GOT3 (cell line): ENCODE measurements at regions not wholly inside any gene's neighbourhood (a gene's known extent, or its start where the extent isn't known, plus 50 kb on each side); places are given as distances from the start of the nearest gene placed in this dataset.
"Not testable (repeated sequence)": the region's sequence is repeated elsewhere in the genome, so short reads cannot be mapped to it uniquely, and the experiment has no call there.

Experiments
- DNase-seq: peaks from one replicate; lab custom pipeline; 2025; ENCODE audit warnings: mixed read lengths; lab: John Stamatoyannopoulos, UW

GRCh38 chr5:104456122-104456521, 893.5 kb upstream of the NUDT12 start:
- no peak for DNase-seq

- DNase-seq, result no peak
Measured at GRCh38 chr5:104452550-104452949, 890.0 kb upstream of the NUDT12 start.

- not testable (repeated sequence) for DNase-seq
Measured at GRCh38 chr5:104451911-104452310, 889.3 kb upstream of the NUDT12 start.

DNA sequence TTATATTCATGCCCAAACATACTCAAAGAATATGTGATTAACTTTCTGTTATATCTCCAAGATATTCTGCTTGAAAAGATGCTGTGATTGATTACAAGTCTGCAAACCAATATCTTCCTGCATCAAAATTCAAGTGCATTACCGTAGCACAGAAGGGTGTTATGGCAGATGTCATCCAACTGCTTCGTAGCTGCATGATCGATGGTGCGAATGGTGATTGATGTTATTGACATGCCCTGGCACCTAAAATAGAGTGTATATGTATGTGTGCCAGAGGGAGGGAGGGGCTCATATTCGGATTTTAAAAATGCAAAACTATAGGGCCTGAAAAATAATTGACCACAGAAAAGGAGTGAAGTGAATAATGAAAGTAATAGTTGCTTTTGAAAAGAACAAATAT, 882.1 kb upstream of the NUDT12 start:
- DNase-seq, result no peak

DNA sequence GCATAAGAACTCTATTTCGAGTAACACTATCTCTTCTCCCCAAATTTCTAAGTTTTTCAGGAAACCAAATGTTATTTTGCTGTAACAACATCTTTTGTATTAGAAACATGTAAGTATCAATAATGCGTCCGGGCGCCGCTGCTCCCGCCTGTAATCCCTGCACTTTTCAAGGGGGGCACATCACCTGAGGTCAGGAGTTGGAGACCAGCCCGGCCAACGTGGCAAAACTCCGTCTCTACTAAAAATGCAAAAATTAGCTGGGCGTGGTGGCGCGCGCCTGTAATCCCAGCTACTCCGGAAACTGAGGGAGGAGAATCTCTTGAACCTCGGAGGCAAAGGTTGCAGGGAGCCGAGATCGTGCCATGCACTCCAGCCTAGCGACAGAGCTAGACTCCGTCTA, 881.1 kb upstream of the NUDT12 start:
- DNase-seq, result no peak

- no peak for DNase-seq
Measured at GRCh38 chr5:104431981-104432380, 869.4 kb upstream of the NUDT12 start.

- DNase-seq, result no peak
Measured at GRCh38 chr5:104431002-104431620, 868.5 kb upstream of the NUDT12 start.

- DNase-seq, result no peak
Measured at GRCh38 chr5:104429911-104430310, 867.3 kb upstream of the NUDT12 start.

DNA sequence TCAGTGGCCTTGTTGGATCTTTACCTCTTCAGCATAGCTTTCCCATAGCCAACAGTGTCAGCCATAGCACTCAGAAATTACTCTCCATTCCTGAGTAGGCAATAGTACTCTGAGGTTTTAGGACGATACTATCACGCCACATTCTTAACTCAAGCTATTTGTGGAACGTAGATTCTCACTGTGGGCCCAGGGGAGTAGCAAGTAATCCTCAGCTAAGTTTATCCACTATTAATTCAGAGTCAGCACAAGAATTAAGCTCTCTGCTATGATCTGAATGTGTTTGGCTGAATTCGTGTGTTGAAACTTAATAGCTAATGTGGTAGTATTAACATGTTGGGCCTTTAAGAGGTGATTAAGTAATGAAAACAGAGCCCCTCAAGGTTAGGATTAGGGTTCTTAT, 858.8 kb upstream of the NUDT12 start:
- DNase-seq, result no peak

DNA sequence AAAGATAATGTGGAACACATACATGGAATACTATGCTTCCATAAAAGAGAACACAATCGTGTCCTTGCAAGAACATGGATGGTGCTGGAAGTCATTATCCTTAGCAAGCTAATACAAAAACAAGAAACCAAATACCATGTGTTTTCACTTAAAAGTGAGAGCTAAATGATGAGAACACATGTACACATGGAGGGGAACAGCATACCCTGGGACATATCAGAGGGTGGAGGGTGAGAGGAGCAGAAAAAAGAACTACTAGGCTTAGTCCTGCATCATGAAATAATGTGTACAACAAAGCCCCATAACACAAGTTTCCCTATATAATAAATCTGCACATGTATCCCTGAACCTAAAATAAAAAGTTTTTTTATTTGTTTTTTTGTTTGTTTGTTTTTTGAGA, 855.5 kb upstream of the NUDT12 start:
- no peak for DNase-seq

DNA sequence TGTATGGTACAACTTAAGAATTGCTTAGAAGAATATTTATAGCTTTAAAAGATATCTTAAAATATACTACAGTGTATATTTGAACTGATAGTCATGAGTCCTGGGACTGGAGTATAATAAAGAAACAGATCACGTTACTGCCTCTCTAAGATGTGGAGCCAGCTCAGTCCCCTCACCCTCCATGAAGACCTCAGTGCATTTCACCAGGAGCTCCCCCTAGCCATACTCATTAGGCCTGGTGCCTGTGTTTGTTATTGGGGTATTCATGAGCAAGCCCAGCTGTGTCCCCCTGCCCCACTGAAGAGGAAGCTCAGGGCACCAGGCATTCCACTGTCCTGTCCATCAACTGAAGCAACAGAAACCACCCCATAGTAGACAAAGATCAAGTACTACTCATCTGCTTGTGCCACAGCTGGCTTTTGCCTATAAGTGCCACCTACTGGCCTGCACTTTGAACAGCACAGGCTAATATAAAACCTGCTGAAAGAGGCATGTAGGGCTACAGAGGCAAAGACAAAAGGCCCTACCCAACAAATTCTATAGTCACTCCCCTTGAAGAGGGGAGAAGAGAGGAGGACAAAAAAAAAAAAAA, 850.2 kb upstream of the NUDT12 start:
- no peak for DNase-seq

- DNase-seq, result no peak
Measured at GRCh38 chr5:104400941-104401340, 838.4 kb upstream of the NUDT12 start.

DNA sequence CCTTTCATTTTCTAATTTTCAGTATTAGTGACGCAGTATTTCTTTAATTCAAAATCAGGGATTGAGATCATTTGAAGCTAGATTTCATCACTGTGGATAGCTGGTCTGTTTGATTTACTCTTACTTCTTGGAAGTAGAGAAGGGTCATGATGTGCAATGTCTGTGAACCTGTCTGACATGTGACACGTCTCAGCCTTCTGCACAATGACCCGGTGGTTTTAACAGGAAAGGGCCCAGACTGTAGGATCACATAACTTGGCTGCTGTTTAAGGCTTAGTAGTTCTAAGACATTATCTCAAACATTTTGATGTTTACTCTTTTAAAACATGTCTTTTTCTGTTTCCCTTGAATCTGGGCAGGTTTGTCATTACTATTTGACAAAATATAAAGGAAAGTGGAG, 823.3 kb upstream of the NUDT12 start:
- no peak for DNase-seq

DNA sequence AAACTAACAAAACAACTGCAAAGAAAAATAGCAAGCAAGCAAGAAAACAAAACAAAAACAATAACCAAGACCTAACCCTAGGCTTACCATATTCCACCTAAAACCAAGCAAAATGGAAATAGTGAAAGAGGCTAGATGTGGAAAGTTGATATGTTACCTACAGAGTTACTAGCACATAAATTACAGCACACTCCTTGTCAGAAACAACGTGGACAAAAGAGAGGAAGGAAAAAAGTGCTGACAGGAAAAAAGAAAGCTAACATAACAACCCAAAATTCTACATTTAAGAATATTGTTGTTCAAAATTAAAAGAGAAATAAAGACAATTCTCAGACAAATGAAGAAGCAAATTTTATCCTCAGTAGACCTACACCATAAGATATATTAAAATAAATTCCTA, 812.8 kb upstream of the NUDT12 start:
- DNase-seq, result no peak

- DNase-seq, result no peak
Measured at GRCh38 chr5:104372796-104373195, 810.2 kb upstream of the NUDT12 start.

- DNase-seq, result no peak
Measured at GRCh38 chr5:104372376-104372775, 809.8 kb upstream of the NUDT12 start.

- no peak for DNase-seq
Measured at GRCh38 chr5:104370523-104370922, 807.9 kb upstream of the NUDT12 start.

DNA sequence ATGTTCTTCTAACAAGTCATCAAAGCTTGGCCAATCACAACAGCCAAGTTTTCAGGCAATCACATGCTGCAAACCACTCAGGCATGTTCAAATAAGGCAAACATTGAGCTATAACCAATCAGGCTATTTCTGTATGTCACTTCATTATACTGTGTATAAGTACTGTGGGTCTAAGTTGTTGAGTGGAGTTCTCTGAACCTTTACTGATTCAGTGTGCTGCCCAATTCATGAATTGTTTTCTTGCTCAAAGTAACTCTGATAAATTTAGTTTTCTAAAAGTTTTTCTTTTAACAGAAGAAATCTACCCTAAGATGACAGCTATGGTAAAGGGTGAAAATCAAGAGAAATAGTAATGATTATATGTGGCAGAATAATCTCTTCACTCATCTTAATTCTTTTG, 805.4 kb upstream of the NUDT12 start:
- no peak for DNase-seq

DNA sequence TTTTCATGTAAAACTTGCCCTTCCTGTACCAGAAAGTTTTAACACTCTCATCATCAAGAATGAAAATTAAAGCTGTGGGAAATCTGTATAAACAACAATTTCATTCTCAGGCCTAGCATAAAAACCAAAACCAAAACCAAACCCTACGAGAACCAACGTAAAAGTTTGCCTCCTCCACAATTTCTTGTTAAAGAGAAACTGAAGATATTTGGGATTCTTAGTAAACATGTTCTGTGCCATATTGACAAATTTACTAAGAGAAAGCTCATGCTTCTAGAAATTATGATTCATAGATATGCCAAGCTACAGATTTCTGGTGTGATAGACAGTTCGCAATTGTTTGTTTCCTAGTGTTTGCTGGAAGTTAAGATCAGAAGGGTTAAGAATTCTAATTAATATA, 801.0 kb upstream of the NUDT12 start:
- no peak for DNase-seq

DNA sequence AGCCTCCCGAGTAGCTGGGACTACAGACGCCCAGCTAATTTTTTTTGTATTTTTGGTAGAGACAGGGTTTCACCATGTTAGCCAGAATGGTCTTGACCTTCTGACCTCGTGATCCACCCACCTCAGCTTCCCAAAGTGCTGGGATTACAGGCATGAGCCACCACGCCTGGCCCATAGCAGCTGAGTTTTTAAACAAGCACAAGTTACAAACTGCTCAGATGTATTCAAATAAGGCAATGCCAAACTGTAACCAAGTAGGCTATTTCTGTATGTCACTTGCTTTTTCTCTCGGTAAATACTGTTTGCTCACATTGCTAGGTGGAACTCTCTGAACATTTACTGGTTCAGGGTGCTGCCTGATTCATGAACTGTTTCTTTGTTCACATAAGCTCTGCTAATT, 799.3 kb upstream of the NUDT12 start:
- no peak for DNase-seq

DNA sequence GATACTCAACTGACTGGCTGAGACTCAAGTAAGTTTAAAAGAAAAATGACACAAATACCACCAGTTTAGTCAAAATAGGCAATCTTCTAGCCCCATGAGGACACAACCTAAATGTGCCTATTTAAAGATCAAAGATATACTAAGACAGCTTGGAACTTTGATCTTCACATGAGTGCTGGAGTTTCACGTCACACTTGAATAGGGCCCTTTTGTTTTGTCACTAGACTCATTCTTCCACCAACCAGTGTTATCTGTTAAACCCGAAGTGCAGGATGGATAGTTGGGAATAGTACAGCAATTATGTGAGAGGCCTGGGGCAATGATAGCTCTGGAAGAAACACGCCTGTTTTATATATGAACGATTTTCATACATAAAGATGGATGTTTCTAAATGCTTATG, 792.8 kb upstream of the NUDT12 start:
- DNase-seq, result no peak

- DNase-seq, result no peak
Measured at GRCh38 chr5:104353371-104353770, 790.8 kb upstream of the NUDT12 start.

DNA sequence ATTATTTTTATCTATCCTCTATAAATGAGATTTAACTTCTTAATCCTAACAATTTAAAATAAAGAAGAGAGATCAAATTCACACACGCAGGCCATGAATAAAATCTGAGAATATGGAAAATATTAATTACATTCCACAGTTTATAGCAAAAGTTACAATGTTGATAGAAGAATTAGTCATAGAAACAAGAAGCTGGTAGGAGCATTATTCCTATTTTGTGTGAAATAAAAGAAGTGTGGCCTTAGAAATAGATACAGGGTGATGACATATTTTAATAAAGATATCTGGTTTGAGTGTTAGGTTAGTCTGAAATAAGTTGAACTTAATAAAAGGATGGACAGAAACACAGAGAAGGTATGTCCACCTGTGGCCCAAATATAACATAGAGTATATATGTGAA, 790.4 kb upstream of the NUDT12 start:
- no peak for DNase-seq

DNA sequence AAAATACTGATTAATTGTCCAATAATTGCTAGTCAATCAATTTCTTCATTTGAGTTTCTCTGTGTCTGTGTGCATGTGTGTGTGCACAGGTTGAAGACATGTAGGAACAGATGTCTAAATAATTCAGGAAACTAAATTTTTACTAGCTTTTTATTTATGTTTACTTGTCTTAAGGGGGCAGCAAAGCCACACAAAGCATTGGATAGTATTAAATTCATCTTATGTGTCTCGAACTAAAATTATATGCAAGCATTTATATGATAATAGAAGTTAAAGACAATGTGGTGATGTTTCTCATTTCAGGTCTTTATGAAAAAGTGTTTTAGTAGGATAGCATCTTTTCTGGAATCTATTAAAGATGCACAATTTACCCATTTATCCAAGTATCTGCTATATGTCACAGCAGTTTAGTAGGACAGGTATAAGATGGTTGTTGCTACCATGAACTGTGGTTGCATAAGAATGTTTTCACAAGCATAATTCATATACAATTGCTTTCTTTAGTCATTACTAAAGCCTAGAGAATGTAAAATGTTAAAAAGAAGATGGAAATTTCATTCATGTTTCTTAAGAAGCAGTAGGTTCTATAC, 784.6 kb upstream of the NUDT12 start:
- no peak for DNase-seq
